HG03280 (cell line): ENCODE measurements at regions not wholly inside any gene's neighbourhood (a gene's known extent, or its start where the extent isn't known, plus 50 kb on each side); places are given as distances from the start of the nearest gene placed in this dataset.

Experiments used
- ATAC-seq: cut with Tn5 transposase; IDR thresholded peaks from one replicate; pipeline ENCODE4 v1.9.1; 2021; ENCODE audit warnings: mild to moderate bottlenecking, moderate library complexity; ENCODE audit not compliant: unreplicated experiment

DNA sequence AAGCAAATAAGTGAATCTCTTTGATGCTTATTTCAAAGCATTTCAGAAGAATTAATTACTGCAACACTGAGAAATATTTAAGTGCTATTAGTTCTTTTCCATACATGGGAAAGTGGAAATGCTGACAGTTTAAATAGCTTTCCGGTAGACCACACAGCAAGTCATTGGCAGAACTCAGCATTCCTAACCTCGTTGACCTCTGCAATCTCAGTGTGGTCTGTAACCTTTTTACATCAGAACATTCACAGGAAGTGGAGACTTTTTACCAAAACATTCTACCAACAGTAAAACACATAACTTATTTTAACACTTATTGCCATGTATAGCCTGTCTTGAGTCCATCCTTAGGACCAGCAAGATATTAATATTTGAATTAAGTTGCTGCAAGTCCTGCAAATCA, 249.5 kb upstream of the DCN start:
- no peak for ATAC-seq

DNA sequence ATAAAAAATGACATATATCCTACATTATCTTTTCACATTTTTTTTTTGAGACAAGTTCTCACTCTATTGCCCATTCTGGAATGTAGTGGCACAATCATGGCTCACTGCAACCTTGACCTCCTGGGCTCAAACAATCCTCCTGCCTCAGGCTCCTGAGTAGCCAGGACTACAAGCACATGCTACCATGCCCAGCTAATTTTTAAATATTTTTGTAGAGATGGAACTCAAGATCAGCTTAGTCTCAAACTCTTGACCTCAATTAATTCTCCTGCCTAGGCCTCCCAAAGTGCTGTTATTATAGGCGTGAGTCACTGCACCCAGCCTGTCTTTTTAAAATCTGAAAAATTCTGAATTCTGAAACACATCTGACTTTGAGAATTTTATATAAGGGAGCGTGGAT, 241.9 kb upstream of the DCN start:
- no peak for ATAC-seq

DNA sequence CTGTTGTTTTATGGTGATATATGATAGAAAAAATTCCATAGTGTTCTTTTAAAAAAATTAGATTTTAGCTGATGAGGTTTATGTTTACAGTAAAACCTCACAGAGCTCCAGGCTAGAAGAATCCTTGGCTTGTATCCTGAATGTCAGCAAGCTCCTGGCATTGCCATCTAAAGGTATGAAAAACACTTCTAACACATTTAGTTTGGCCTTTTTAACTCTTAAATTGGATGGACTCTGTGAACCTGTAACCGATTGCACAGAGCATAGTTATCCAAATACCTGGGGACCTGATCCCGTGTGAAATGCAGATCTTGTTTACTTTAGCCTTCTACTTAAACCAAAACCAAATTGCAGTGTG, 241.1 kb upstream of the DCN start:
- no peak for ATAC-seq

GRCh38 chr12:91422811-91423692, 240.4 kb upstream of the DCN start:
- ATAC-seq = no peak

DNA sequence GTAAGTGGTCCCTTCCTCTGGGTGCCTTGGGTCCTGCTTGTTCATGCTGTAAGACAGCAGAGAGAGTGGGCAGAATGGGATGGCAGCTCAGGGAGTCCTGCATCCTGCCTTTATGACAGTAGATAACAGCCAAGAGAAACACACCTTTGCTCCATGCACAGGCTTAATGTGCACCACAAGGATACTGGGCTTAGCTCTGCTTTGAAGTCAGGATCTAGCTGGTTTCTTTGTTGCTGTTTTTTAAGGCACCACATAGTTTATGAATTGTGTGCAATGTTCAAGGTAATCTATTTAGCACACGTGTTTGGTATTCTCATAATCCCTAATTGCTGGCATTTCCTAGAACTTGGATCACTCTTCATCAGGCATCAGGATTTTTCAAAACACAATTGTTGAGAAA, 239.5 kb upstream of the DCN start:
- no peak for ATAC-seq

DNA sequence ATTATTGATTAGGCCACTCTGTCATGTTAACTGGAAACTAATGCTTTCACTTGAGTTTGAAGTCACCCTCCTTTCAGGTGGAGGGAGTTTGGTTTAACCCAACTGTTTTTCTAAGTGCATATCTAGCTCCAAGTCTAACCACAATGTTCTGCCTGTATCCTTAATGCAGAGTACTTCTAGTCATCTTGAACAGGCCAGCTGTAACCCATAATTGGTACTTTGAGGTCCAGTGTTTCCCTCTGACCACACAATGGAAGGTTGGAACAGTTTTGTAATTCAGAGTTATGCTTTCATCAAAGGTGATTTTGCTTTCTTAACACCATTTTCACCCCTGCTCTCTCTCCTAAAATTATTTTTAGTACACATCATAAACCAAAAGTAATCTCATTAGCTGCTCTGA, 237.2 kb upstream of the DCN start:
- no peak for ATAC-seq

- no peak for ATAC-seq
Measured at GRCh38 chr12:91418221-91419090, 235.8 kb upstream of the DCN start.

- no peak for ATAC-seq
Measured at GRCh38 chr12:91417650-91418049, 235.0 kb upstream of the DCN start.

DNA sequence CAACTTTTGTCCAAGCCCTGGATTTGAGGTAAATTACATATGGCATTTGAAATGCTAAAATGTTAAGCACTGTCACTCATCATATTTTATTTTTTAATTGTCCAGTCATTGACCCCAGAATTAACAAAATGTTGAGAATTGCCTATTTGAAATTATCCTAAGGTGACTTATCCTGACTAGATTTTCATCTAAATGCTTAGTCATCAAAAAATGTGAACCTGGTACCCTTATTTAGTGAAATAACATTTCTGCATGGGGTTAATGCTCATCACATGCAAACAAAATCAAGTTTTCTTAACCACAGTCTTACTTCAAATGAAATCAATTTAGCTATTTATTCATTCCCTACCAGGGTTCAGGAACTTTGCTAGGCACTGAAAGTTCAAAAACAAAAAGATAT, 232.0 kb upstream of the DCN start:
- no peak for ATAC-seq

DNA sequence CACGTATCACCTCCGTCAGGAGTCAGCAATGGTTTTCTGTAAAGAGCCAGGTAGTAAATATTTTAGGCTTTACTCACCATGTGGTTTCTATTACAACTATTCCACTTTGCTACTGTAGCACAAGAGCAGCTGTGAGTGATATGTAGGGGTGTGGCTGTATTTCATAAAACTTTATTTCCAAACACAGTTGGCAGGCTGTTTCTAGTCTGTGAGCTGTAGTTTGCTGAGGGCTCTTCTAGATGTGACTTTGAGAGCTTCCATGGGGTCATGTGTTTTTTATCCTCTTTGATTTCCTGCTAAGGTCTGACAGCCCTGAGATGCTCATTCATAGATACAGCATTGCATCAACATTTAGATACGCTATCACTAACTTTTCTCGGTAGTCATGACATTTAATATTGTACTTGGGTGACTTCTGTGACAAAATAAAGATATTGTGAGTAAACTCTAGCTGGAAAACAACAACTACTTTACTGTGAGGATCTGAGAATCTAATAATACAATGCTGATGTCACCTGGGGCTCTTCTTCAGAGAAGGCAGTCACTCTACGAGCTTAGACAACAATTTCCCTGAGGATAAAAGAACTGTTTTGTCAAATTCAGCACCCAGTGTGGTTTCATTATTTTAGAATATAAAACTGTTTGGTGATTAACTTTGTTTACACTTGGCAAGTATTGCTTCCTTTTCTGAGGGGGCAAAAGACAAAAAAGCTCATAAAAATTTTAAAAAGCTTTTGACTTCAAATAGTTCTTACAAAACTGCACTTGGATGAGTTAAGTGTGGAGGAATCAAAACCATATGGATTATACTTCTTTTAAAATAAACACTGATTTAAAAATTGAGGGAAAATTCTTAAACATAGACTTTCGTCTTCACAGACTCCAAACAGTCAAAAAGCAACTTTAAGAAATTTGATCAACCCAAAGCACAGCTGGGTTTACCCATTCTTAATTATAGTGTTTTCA, 231.2 kb upstream of the DCN start:
- no peak for ATAC-seq

DNA sequence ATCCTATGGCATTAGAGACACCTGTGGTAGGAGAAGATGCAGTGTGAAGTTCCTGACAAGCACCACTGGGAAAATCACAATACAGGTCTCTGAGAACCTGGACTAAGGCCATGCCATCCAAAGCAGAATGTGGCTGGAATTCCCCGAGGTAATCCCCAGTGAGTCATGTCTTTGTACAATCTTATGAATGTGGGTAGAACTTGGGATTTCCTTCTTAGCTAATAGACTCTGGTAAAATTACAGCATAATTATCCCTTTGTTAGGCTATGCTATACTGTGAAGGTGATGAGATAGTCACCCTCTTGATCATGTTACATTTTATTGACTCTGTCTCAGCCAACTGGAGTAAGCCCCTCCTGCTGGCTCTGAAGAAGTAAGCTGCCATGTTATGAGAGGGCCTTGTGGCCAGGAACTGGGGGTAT, 224.3 kb upstream of the DCN start:
- peak; percentile 49 for ATAC-seq

GRCh38 chr12:91404441-91404840, 221.8 kb upstream of the DCN start:
- ATAC-seq = no peak

GRCh38 chr12:91401190-91401589, 218.6 kb upstream of the DCN start:
- no peak for ATAC-seq

- ATAC-seq = no peak
Measured at GRCh38 chr12:91400271-91400670, 217.7 kb upstream of the DCN start.

- ATAC-seq = no peak
Measured at GRCh38 chr12:91397866-91398532, 215.4 kb upstream of the DCN start.

GRCh38 chr12:91396293-91396692, 213.7 kb upstream of the DCN start:
- no peak for ATAC-seq

- ATAC-seq = no peak
Measured at GRCh38 chr12:91395628-91396135, 213.1 kb upstream of the DCN start.

DNA sequence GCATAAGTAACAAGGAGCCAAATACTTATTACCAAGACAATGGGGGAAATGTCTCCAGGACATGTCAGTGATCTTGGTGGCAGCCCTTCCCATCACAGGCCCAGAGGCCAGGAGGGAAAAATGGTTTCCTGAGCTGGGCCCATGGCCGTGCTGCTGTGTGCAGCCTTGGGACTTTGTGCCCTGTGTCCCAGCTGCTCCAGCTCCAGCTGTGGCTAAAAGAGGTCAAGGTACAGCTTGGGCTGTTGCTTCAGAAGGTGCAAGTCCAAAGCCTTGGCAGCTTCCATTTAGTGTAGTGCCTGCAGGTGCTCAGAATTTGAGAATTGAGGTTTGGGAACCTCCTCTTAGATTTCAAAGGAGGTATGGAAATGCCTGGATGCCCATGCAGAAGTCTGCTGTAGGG, 212.3 kb upstream of the DCN start:
- no peak for ATAC-seq

- no peak for ATAC-seq
Measured at GRCh38 chr12:91388573-91388972, 206.0 kb upstream of the DCN start.

- ATAC-seq = no peak
Measured at GRCh38 chr12:91387461-91388134, 205.0 kb upstream of the DCN start.
